RPMI8226 (cell line): ENCODE measurements at regions not wholly inside any gene's neighbourhood (a gene's known extent, or its start where the extent isn't known, plus 50 kb on each side); places are given as distances from the start of the nearest gene placed in this dataset.

Experiments used
- DNase-seq: peaks from one replicate; pipeline ENCODE4 v3.0.0-alpha.2; 2015

- DNase-seq = no peak
Observed at GRCh38 chr13:90116121-90116520, 1231.4 kb upstream of the MIR17HG start.

- no peak for DNase-seq
Observed at GRCh38 chr13:90118467-90119071, 1228.9 kb upstream of the MIR17HG start.

- no peak for DNase-seq
Observed at GRCh38 chr13:90120026-90120425, 1227.5 kb upstream of the MIR17HG start.

GRCh38 chr13:90121784-90122183 is 1225.7 kb upstream of the MIR17HG start:
- DNase-seq = no peak

- no peak for DNase-seq
Observed at GRCh38 chr13:90122531-90122930, 1225.0 kb upstream of the MIR17HG start.

- DNase-seq = no peak
Observed at GRCh38 chr13:90135558-90135957, 1211.9 kb upstream of the MIR17HG start.

GRCh38 chr13:90142251-90142650 is 1205.2 kb upstream of the MIR17HG start:
- DNase-seq = no peak

GRCh38 chr13:90154311-90154960 is 1193.1 kb upstream of the MIR17HG start:
- no peak for DNase-seq

- no peak for DNase-seq
Observed at GRCh38 chr13:90156390-90156789, 1191.1 kb upstream of the MIR17HG start.

- DNase-seq = no peak
Observed at GRCh38 chr13:90168953-90169352, 1178.5 kb upstream of the MIR17HG start.

GRCh38 chr13:90170208-90170607 is 1177.3 kb upstream of the MIR17HG start:
- DNase-seq = no peak

- DNase-seq = no peak
Observed at GRCh38 chr13:90171649-90172048, 1175.8 kb upstream of the MIR17HG start.

GRCh38 chr13:90177512-90177911 is 1170.0 kb upstream of the MIR17HG start:
- DNase-seq = no peak

- no peak for DNase-seq
Observed at GRCh38 chr13:90184355-90184754, 1163.1 kb upstream of the MIR17HG start.

GRCh38 chr13:90185734-90186133 is 1161.8 kb upstream of the MIR17HG start:
- DNase-seq = no peak

- no peak for DNase-seq
Observed at GRCh38 chr13:90187478-90188350, 1159.8 kb upstream of the MIR17HG start.

GRCh38 chr13:90188351-90188636 is 1159.2 kb upstream of the MIR17HG start:
- no peak for DNase-seq

- DNase-seq = no peak
Observed at GRCh38 chr13:90197722-90198121, 1149.8 kb upstream of the MIR17HG start.

- DNase-seq = no peak
Observed at GRCh38 chr13:90201202-90201601, 1146.3 kb upstream of the MIR17HG start.

GRCh38 chr13:90201676-90202460 is 1145.6 kb upstream of the MIR17HG start:
- no peak for DNase-seq

GRCh38 chr13:90205081-90205480 is 1142.4 kb upstream of the MIR17HG start:
- no peak for DNase-seq

GRCh38 chr13:90205911-90206310 is 1141.6 kb upstream of the MIR17HG start:
- no peak for DNase-seq

- no peak for DNase-seq
Observed at GRCh38 chr13:90217275-90217674, 1130.2 kb upstream of the MIR17HG start.
